SHP77 (cell line): ENCODE measurements at regions not wholly inside any gene's neighbourhood (a gene's known extent, or its start where the extent isn't known, plus 50 kb on each side); places are given as distances from the start of the nearest gene placed in this dataset.
"Not testable (repeated sequence)": the region's sequence is repeated elsewhere in the genome, so short reads cannot be mapped to it uniquely, and the experiment has no call there.

ENCODE experiments used
- DNase-seq, 2 experiments: peaks; one replicate each; lab custom pipeline; 2025; lab: John Stamatoyannopoulos, UW

- DNase-seq, result no peak
Observed at GRCh38 chr6:12478921-12479320, 188.8 kb downstream of the EDN1 start.

GRCh38 chr6:12479451-12479850 lies 189.3 kb downstream of the EDN1 start:
- no peak for DNase-seq

GRCh38 chr6:12479881-12480280 lies 189.7 kb downstream of the EDN1 start:
- no peak for DNase-seq

- no peak for DNase-seq
Observed at GRCh38 chr6:12480379-12480778, 190.2 kb downstream of the EDN1 start.

- DNase-seq, result no peak
Observed at GRCh38 chr6:12481292-12481691, 191.1 kb downstream of the EDN1 start.

- DNase-seq, result no peak
Observed at GRCh38 chr6:12481850-12482249, 191.7 kb downstream of the EDN1 start.

GRCh38 chr6:12482386-12483375 lies 192.5 kb downstream of the EDN1 start:
- no peak for DNase-seq

- DNase-seq, result no peak
Observed at GRCh38 chr6:12483712-12484111, 193.6 kb downstream of the EDN1 start.

GRCh38 chr6:12484519-12484918 lies 194.4 kb downstream of the EDN1 start:
- DNase-seq, result no peak

GRCh38 chr6:12485226-12485764 lies 195.1 kb downstream of the EDN1 start:
- DNase-seq, result no peak

- no peak for DNase-seq
Observed at GRCh38 chr6:12485837-12486236, 195.7 kb downstream of the EDN1 start.

GRCh38 chr6:12490351-12490903 lies 200.3 kb downstream of the EDN1 start:
- DNase-seq, result no peak

- DNase-seq, result no peak
Observed at GRCh38 chr6:12490904-12491571, 200.9 kb downstream of the EDN1 start.

- DNase-seq, result not testable (repeated sequence)
Observed at GRCh38 chr6:12492929-12493328, 202.8 kb downstream of the EDN1 start.

- DNase-seq, result no peak
Observed at GRCh38 chr6:12493446-12493845, 203.3 kb downstream of the EDN1 start.

- no peak for DNase-seq
Observed at GRCh38 chr6:12494161-12494560, 204.0 kb downstream of the EDN1 start.

- DNase-seq, result no peak
Observed at GRCh38 chr6:12501990-12502389, 211.8 kb downstream of the EDN1 start.

- DNase-seq, result peak in 1 of 2 experiments; percentile 17
Observed at GRCh38 chr6:12504325-12504966, 212.1 kb upstream of the PHACTR1 start.

- no peak for DNase-seq
Observed at GRCh38 chr6:12505486-12505885, 211.1 kb upstream of the PHACTR1 start.

- no peak for DNase-seq
Observed at GRCh38 chr6:12506159-12506558, 210.4 kb upstream of the PHACTR1 start.

GRCh38 chr6:12507636-12508035 lies 208.9 kb upstream of the PHACTR1 start:
- DNase-seq, result no peak

- no peak for DNase-seq
Observed at GRCh38 chr6:12508553-12508952, 208.0 kb upstream of the PHACTR1 start.
